H1 (cell line): ENCODE measurements at regions not wholly inside any gene's neighbourhood (a gene's known extent, or its start where the extent isn't known, plus 50 kb on each side); places are given as distances from the start of the nearest gene placed in this dataset.

Experiments
- EP300 ChIP-seq, 2 experiments: IDR thresholded peaks; 1 replicate in 1 of 2; 2 replicates in 1 of 2; pipeline ENCODE4 v1.6.1; 2011 to 2012; ENCODE audit warnings: low read depth in 2 of 2, low read length in 2 of 2, mild to moderate bottlenecking in 2 of 2, borderline replicate concordance in 1 of 2, inconsistent platforms in 1 of 2, moderate library complexity in 1 of 2
- KDM1A ChIP-seq: fragments of 200-600, 300-600 bp; sonication (generic); IDR thresholded peaks from 2 replicates; pipeline ENCODE4 v1.7.1; 2016; ENCODE audit warnings: mild to moderate bottlenecking, low read length, borderline replicate concordance
- SUZ12 ChIP-seq: fragments of 200-600 bp; sonication (generic); IDR thresholded peaks from 2 replicates; pipeline ENCODE4 v1.6.1; 2012; ENCODE audit warnings: mild to moderate bottlenecking, inconsistent platforms, low read length, moderate library complexity, mixed read lengths

GRCh38 chr4:85168234-85168834 is 201.8 kb upstream of the WDFY3 start (continued):
- TF ChIP-seq EP300 (IDR thresholded peaks at IDR 0.05; ENCODE audit: borderline replicate concordance in 1 of 2, low read depth in 2 of 2, low read length in 2 of 2): no peak
- TF ChIP-seq SUZ12: no peak
- no peak for TF ChIP-seq KDM1A
